ENCODE measurements at regions not wholly inside any gene's neighbourhood (a gene's known extent, or its start where the extent isn't known, plus 50 kb on each side); places are given as distances from the start of the nearest gene placed in this dataset.

- TF ChIP-seq CTCF (IDR thresholded peaks at IDR 0.05; ENCODE audit: insufficient read depth, low read depth, low read length, missing control alignments): no peak
- no peak overlapping the region for H3K4me3 ChIP-seq (ENCODE audit: low read length)
- no peak for DNase-seq (ENCODE audit: low read depth)
These were observed 59.4 kb upstream of the RBPJ start for GRCh38 chr4:26261405-26261804.

GRCh38 chr4:26263165-26263564 lies 57.6 kb upstream of the RBPJ start:
- DNase-seq (ENCODE audit: low read depth): no peak
- no peak overlapping the region for H3K4me3 ChIP-seq (ENCODE audit: low read length)
- no peak for TF ChIP-seq CTCF (IDR thresholded peaks at IDR 0.05; ENCODE audit: insufficient read depth, low read depth, low read length, missing control alignments)

- no peak overlapping the region for H3K4me3 ChIP-seq (ENCODE audit: low read length)
- no peak for TF ChIP-seq CTCF (IDR thresholded peaks at IDR 0.05; ENCODE audit: insufficient read depth, low read depth, low read length, missing control alignments)
- no peak for DNase-seq (ENCODE audit: low read depth)
These were observed 56.7 kb upstream of the RBPJ start for GRCh38 chr4:26264109-26264508.

GRCh38 chr4:26267087-26267486 lies 53.7 kb upstream of the RBPJ start:
- no peak overlapping the region for H3K4me3 ChIP-seq (ENCODE audit: low read length)
- TF ChIP-seq CTCF (IDR thresholded peaks at IDR 0.05; ENCODE audit: insufficient read depth, low read depth, low read length, missing control alignments): no peak
- no peak for DNase-seq (ENCODE audit: low read depth)

- TF ChIP-seq CTCF (IDR thresholded peaks at IDR 0.05; ENCODE audit: insufficient read depth, low read depth, low read length, missing control alignments): no peak
- no peak overlapping the region for H3K4me3 ChIP-seq (ENCODE audit: low read length)
These were observed 52.6 kb upstream of the RBPJ start for GRCh38 chr4:26268246-26268645.

GRCh38 chr4:26269038-26269437 lies 51.8 kb upstream of the RBPJ start:
- no peak for DNase-seq (ENCODE audit: low read depth)
- no peak overlapping the region for H3K4me3 ChIP-seq (ENCODE audit: low read length)

More at GRCh38 chr4:26268246-26268645, 52.6 kb upstream of the RBPJ start:
- no peak for DNase-seq (ENCODE audit: low read depth)

More at GRCh38 chr4:26269038-26269437, 51.8 kb upstream of the RBPJ start:
- TF ChIP-seq CTCF (IDR thresholded peaks at IDR 0.05; ENCODE audit: insufficient read depth, low read depth, low read length, missing control alignments): no peak
